ENCODE measurements at regions not wholly inside any gene's neighbourhood (a gene's known extent, or its start where the extent isn't known, plus 50 kb on each side); places are given as distances from the start of the nearest gene placed in this dataset.
"Not testable (repeated sequence)": the region's sequence is repeated elsewhere in the genome, so short reads cannot be mapped to it uniquely, and the experiment has no call there.

GRCh38 chr6:839201-839600, 146.3 kb upstream of the EXOC2 start:
- no peak for FAIRE-seq

GRCh38 chr6:837380-837779, 144.4 kb upstream of the EXOC2 start:
- FAIRE-seq, result no peak

- no peak for FAIRE-seq
Observed at GRCh38 chr6:836276-836853, 143.4 kb upstream of the EXOC2 start.

GRCh38 chr6:835476-836160, 142.7 kb upstream of the EXOC2 start:
- no peak for FAIRE-seq

- peak; percentile 58 for FAIRE-seq
Observed at GRCh38 chr6:834866-835265, 141.9 kb upstream of the EXOC2 start.

GRCh38 chr6:834190-834589, 141.3 kb upstream of the EXOC2 start:
- FAIRE-seq, result no peak

- FAIRE-seq, result not testable (repeated sequence)
Observed at GRCh38 chr6:832804-833203, 139.9 kb upstream of the EXOC2 start.

GRCh38 chr6:830667-831327, 137.9 kb upstream of the EXOC2 start:
- FAIRE-seq, result no peak

- FAIRE-seq, result no peak
Observed at GRCh38 chr6:829656-830055, 136.7 kb upstream of the EXOC2 start.

GRCh38 chr6:827431-827830, 134.5 kb upstream of the EXOC2 start:
- no peak for FAIRE-seq

GRCh38 chr6:819122-819521, 126.2 kb upstream of the EXOC2 start:
- no peak for FAIRE-seq

GRCh38 chr6:818196-818595, 125.3 kb upstream of the EXOC2 start:
- no peak for FAIRE-seq

- no peak for FAIRE-seq
Observed at GRCh38 chr6:816510-817084, 123.7 kb upstream of the EXOC2 start.

- FAIRE-seq, result no peak
Observed at GRCh38 chr6:815348-815738, 122.4 kb upstream of the EXOC2 start.

GRCh38 chr6:814378-815347, 121.7 kb upstream of the EXOC2 start:
- no peak for FAIRE-seq

- peak; percentile 23 for FAIRE-seq
Observed at GRCh38 chr6:811831-812230, 118.9 kb upstream of the EXOC2 start.

GRCh38 chr6:811191-811590, 118.3 kb upstream of the EXOC2 start:
- no peak for FAIRE-seq

GRCh38 chr6:804771-805170, 111.8 kb upstream of the EXOC2 start:
- FAIRE-seq, result no peak

- no peak for FAIRE-seq
Observed at GRCh38 chr6:804317-804716, 111.4 kb upstream of the EXOC2 start.

- FAIRE-seq, result no peak
Observed at GRCh38 chr6:803191-803977, 110.4 kb upstream of the EXOC2 start.

GRCh38 chr6:802701-803100, 109.8 kb upstream of the EXOC2 start:
- no peak for FAIRE-seq

GRCh38 chr6:802223-802622, 109.3 kb upstream of the EXOC2 start:
- not testable (repeated sequence) for FAIRE-seq
